Stomach (tissue), 8 donors: ENCODE measurements at regions not wholly inside any gene's neighbourhood (a gene's known extent, or its start where the extent isn't known, plus 50 kb on each side); places are given as distances from the start of the nearest gene placed in this dataset.

ENCODE experiments used
- DNase-seq, 2 donors: peaks; one replicate each; pipeline versions ENCODE4 v3.0.0 to v3.0.0-alpha.2; 2013 to 2019
- H3K27ac ChIP-seq, 5 donors: fragments of 200-600 bp in 4 of 5; sonication (generic) in 4 of 5; one replicate each; pipeline ENCODE4 v1.5.1; 2013 to 2019; ENCODE audit warnings: mild to moderate bottlenecking in 1 of 5, moderate library complexity in 1 of 5
- H3K27me3 ChIP-seq, 3 donors: fragments of 200-600 bp; sonication (generic); one replicate each; pipeline ENCODE4 v1.5.1; 2017 to 2019; ENCODE audit warnings: mixed run types in 1 of 3
- H3K36me3 ChIP-seq, 4 donors: fragments of 200-600 bp; sonication (generic); 1 replicate in 3 of 4; 2 replicates in 1 of 4; pipeline ENCODE4 v1.5.1; 2016 to 2019
- H3K4me1 ChIP-seq, 4 donors: fragments of 200-600 bp; sonication (generic); one replicate each; pipeline ENCODE4 v1.5.1; 2016 to 2019
- H3K4me3 ChIP-seq, 4 donors: fragments of 200-600 bp; sonication (generic) in 3 of 4; one replicate each; pipeline ENCODE4 v1.5.1; 2016 to 2019; ENCODE audit warnings: mild to moderate bottlenecking in 1 of 4
- H3K9me3 ChIP-seq, 4 donors: fragments of 200-600 bp; sonication (generic); one replicate each; pipeline ENCODE4 v1.5.1; 2016 to 2019
- CTCF ChIP-seq, 7 experiments: fragments of 450-650 bp in 4 of 7; fragments of 200-600 bp in 3 of 7; sonication (generic) in 3 of 7; IDR thresholded peaks; one replicate each; pipeline ENCODE4 v1.5.1; 2016 to 2019; ENCODE audit warnings: antibody characterized with exemption in 7 of 7, control low read depth in 2 of 7, mild to moderate bottlenecking in 1 of 7
- EP300 ChIP-seq: sonication (generic); formaldehyde crosslinking; IDR thresholded peaks from one replicate; pipeline ENCODE4 v1.6.1; 2017; ENCODE audit warnings: antibody characterized with exemption
- POLR2A ChIP-seq, 4 donors: fragments of 450-650 bp; IDR thresholded peaks; one replicate each; pipeline ENCODE4 v1.6.1; 2016; ENCODE audit warnings: antibody characterized with exemption in 4 of 4, control low read depth in 2 of 4, mild to moderate bottlenecking in 1 of 4, moderate library complexity in 1 of 4
- POLR2AphosphoS5 ChIP-seq, 3 donors: sonication (generic); formaldehyde crosslinking; IDR thresholded peaks; one replicate each; pipeline ENCODE4 v1.6.1; 2016; ENCODE audit warnings: antibody characterized with exemption in 3 of 3
- whole genome bisulfite sequencing, 5 donors: extraction: QIAGEN DNeasy Blood & Tissue Kit in 3 of 5; methylation state at CpG; one replicate each; pipeline versions ENCODE4 v1.1.5 to v1.1.7; 2013 to 2018; 5-methylcytosine and 5-hydroxymethylcytosine counted together
- intact Hi-C: fragments of 100-400 bp; cut with DNase I; formaldehyde crosslinking; loops from one replicate; pipeline ENCODE4 v1.15.1; 2023; ENCODE audit warnings: low total_unique reads
- donor health status: healthy with polysubstance abuse.
- donor health status: Bipolar disorder and iron deficiency.
- donor health status: healthy.

GRCh38 chr11:128271401-128271800, 316.0 kb downstream of the ETS1 start:
- DNase-seq, result peak in 1 of 2 donors; percentile 25
- 50 to 81% (median 73%) methylated on average over 1 of the region's 1 CpG for WGBS, 5 donors
- intact Hi-C loops, result no loop called here
- no peaks in the 10 kb centered on the region for H3K27me3 ChIP-seq
- H3K9me3 ChIP-seq, result no peaks in the 10 kb centered on the region
- no peak overlapping the region for H3K27ac ChIP-seq
- no peaks in the 10 kb centered on the region for H3K36me3 ChIP-seq
- H3K4me3 ChIP-seq, result no peak overlapping the region
- TF ChIP-seq POLR2A (IDR thresholded peaks at IDR 0.05) (no peak), CTCF (IDR thresholded peaks at IDR 0.05) (no peak), EP300 (no peak), POLR2AphosphoS5 (IDR thresholded peaks at IDR 0.05) (no peak)
- no peaks in the 10 kb centered on the region for H3K4me1 ChIP-seq

GRCh38 chr11:128269466-128269865, 317.9 kb downstream of the ETS1 start:
- no peak for TF ChIP-seq EP300
- no peak for TF ChIP-seq POLR2AphosphoS5 (IDR thresholded peaks at IDR 0.05)
- no peak for TF ChIP-seq CTCF (IDR thresholded peaks at IDR 0.05)
- TF ChIP-seq POLR2A (IDR thresholded peaks at IDR 0.05), result no peak
- Histone ChIP-seq H3K9me3 (no peaks in the 10 kb centered on the region), H3K4me1 (no peaks in the 10 kb centered on the region), H3K27ac (no peak overlapping the region), H3K36me3 (no peaks in the 10 kb centered on the region), H3K27me3 (no peaks in the 10 kb centered on the region), H3K4me3 (no peak overlapping the region)
- no peak for DNase-seq
- 35 to 79% (median 49%) methylated on average over 1 of the region's 1 CpG for WGBS, 5 donors
- intact Hi-C loops, result no loop called here

- 91 to 100% (median 96%) methylated on average over 2 of the region's 2 CpGs for WGBS, 5 donors
- Histone ChIP-seq H3K9me3 (no peaks in the 10 kb centered on the region), H3K4me1 (no peaks in the 10 kb centered on the region), H3K27me3 (no peaks in the 10 kb centered on the region), H3K27ac (no peak overlapping the region), H3K4me3 (no peak overlapping the region), H3K36me3 (no peaks in the 10 kb centered on the region)
- no peak for DNase-seq
- TF ChIP-seq POLR2A (IDR thresholded peaks at IDR 0.05) (no peak), EP300 (no peak), POLR2AphosphoS5 (IDR thresholded peaks at IDR 0.05) (no peak), CTCF (IDR thresholded peaks at IDR 0.05) (no peak)
- intact Hi-C loops, result no loop called here
Observed at GRCh38 chr11:128266893-128267292, 320.5 kb downstream of the ETS1 start.

- H3K27ac ChIP-seq, result no peak overlapping the region
- no peaks in the 10 kb centered on the region for H3K9me3 ChIP-seq
- no peak for DNase-seq
- no peaks in the 10 kb centered on the region for H3K4me1 ChIP-seq
- intact Hi-C loops, result no loop called here
- H3K27me3 ChIP-seq, result no peaks in the 10 kb centered on the region
- H3K4me3 ChIP-seq, result no peak overlapping the region
- H3K36me3 ChIP-seq, result no peaks in the 10 kb centered on the region
- TF ChIP-seq POLR2A (IDR thresholded peaks at IDR 0.05) (no peak), EP300 (no peak), POLR2AphosphoS5 (IDR thresholded peaks at IDR 0.05) (no peak), CTCF (IDR thresholded peaks at IDR 0.05) (no peak)
- 77 to 85% (median 77%) methylated on average over 12 of the region's 12 CpGs for whole genome bisulfite sequencing, 5 donors
Observed at GRCh38 chr11:128262463-128263345, 324.7 kb downstream of the ETS1 start.
